MM.1S (cell line): ENCODE measurements at regions not wholly inside any gene's neighbourhood (a gene's known extent, or its start where the extent isn't known, plus 50 kb on each side); places are given as distances from the start of the nearest gene placed in this dataset.

Source experiments
- DNase-seq: peaks from one replicate; pipeline ENCODE4 v3.0.0-alpha.2; 2015
- H2AFZ ChIP-seq: fragments of 300-600 bp; sonication (generic); 2 replicates; pipeline ENCODE4 v1.6.0; 2016; ENCODE audit warnings: antibody characterized with exemption, low read length
- H3F3A ChIP-seq: fragments of 300-600 bp; sonication (generic); 2 replicates; pipeline ENCODE4 v1.6.1; 2016; ENCODE audit warnings: mild to moderate bottlenecking, antibody characterized with exemption, low read length, moderate library complexity, mixed read lengths; ENCODE audit not compliant: insufficient read depth
- H3K27ac ChIP-seq: fragments of 300-600 bp; sonication (generic); 2 replicates; pipeline ENCODE4 v1.5.1; 2016; ENCODE audit warnings: mild to moderate bottlenecking, low read length
- H3K27me3 ChIP-seq: fragments of 300-600 bp; sonication (generic); replicated peaks from 2 replicates; pipeline ENCODE4 v1.6.0; 2016; ENCODE audit warnings: low read length; ENCODE audit not compliant: insufficient read depth
- H3K36me3 ChIP-seq: fragments of 300-600 bp; sonication (generic); replicated peaks from 2 replicates; pipeline ENCODE4 v1.6.1; 2016; ENCODE audit warnings: mild to moderate bottlenecking, low read length, mixed read lengths; ENCODE audit not compliant: insufficient read depth
- H3K4me1 ChIP-seq: fragments of 300-600 bp; sonication (generic); 2 replicates; pipeline ENCODE4 v1.6.1; 2016; ENCODE audit warnings: low read length, mixed read lengths
- H3K4me2 ChIP-seq: fragments of 300-600 bp; sonication (generic); 2 replicates; pipeline ENCODE4 v1.6.0; 2016; ENCODE audit warnings: low read depth, low read length
- H3K4me3 ChIP-seq: fragments of 300-600 bp; sonication (generic); 2 replicates; pipeline ENCODE4 v1.5.1; 2016; ENCODE audit warnings: low read length, mixed read lengths
- H3K79me2 ChIP-seq: fragments of 300-600 bp; sonication (generic); 2 replicates; pipeline ENCODE4 v1.6.1; 2016; ENCODE audit warnings: mixed run types, low read length, mixed read lengths
- H3K9ac ChIP-seq: fragments of 300-600 bp; sonication (generic); 2 replicates; pipeline ENCODE4 v1.6.1; 2016; ENCODE audit warnings: low read length, mixed read lengths
- H3K9me2 ChIP-seq: fragments of 300-600 bp; sonication (generic); replicated peaks from 2 replicates; pipeline ENCODE4 v1.6.1; 2016; ENCODE audit warnings: mild to moderate bottlenecking, low read length, mixed read lengths; ENCODE audit not compliant: insufficient read depth
- H3K9me3 ChIP-seq: fragments of 300-600 bp; sonication (generic); replicated peaks from 2 replicates; pipeline ENCODE4 v1.6.1; 2016; ENCODE audit warnings: mild to moderate bottlenecking, low read length, mixed read lengths; ENCODE audit not compliant: insufficient read depth
- H4K20me1 ChIP-seq: fragments of 300-600 bp; sonication (generic); 2 replicates; pipeline ENCODE4 v1.6.1; 2016; ENCODE audit warnings: mild to moderate bottlenecking, low read length, moderate library complexity, mixed read lengths; ENCODE audit not compliant: insufficient read depth
- CTCF ChIP-seq: fragments of 300-600 bp; sonication (generic); IDR thresholded peaks from 2 replicates; pipeline ENCODE4 v1.5.1; 2016; ENCODE audit warnings: antibody characterized with exemption, low read length, mixed read lengths
- EZH2 ChIP-seq: fragments of 300-600 bp; sonication (generic); optimal IDR thresholded peaks from 2 replicates; pipeline ENCODE3; 2017; ENCODE audit warnings: low read depth, mild to moderate bottlenecking, antibody characterized with exemption, low read length, mixed read lengths
- EZH2phosphoT487 ChIP-seq: fragments of 300-600 bp; sonication (generic); IDR thresholded peaks from 2 replicates; pipeline ENCODE4 v1.6.1; 2018; ENCODE audit warnings: antibody characterized with exemption, low read length

- H2AFZ ChIP-seq = no peak overlapping the region
Observed at GRCh38 chr1:242784807-242785206, 260.3 kb upstream of the PLD5 start.

GRCh38 chr1:242784084-242784483, 259.6 kb upstream of the PLD5 start:
- no peaks in the 10 kb centered on the region for H3F3A ChIP-seq
- H3K4me1 ChIP-seq = peaks cover 17% of the 10 kb centered on the region
- peak overlapping the region; percentile 21; the same call in 1 of the 2 replicates for H3K27ac ChIP-seq
- H3K9ac ChIP-seq = no peak overlapping the region
- DNase-seq = peak; percentile 78
- H4K20me1 ChIP-seq = no peaks in the 10 kb centered on the region
- H2AFZ ChIP-seq = no peak overlapping the region
- H3K36me3 ChIP-seq = no peaks in the 10 kb centered on the region
- peak overlapping the region; percentile 30; the same call in 1 of the 2 replicates for H3K4me2 ChIP-seq
- H3K27me3 ChIP-seq = no peaks in the 10 kb centered on the region
- no peaks in the 10 kb centered on the region for H3K9me2 ChIP-seq
- H3K4me3 ChIP-seq = no peak overlapping the region
- no peaks in the 10 kb centered on the region for H3K79me2 ChIP-seq
- TF ChIP-seq EZH2 = no peak
- TF ChIP-seq EZH2phosphoT487 = no peak
- no peak for TF ChIP-seq CTCF
- no peaks in the 10 kb centered on the region for H3K9me3 ChIP-seq

More at GRCh38 chr1:242784807-242785206, 260.3 kb upstream of the PLD5 start:
- Histone ChIP-seq H3K36me3 (no peaks in the 10 kb centered on the region), H3K9me2 (no peaks in the 10 kb centered on the region), H3K27me3 (no peaks in the 10 kb centered on the region), H3K4me3 (no peak overlapping the region), H3K27ac (peak overlapping the region; percentile 21; the same call in 1 of the 2 replicates), H3K79me2 (no peaks in the 10 kb centered on the region), H3K4me2 (peak overlapping the region; percentile 30; the same call in 1 of the 2 replicates), H3F3A (no peaks in the 10 kb centered on the region), H3K9ac (no peak overlapping the region), H4K20me1 (no peaks in the 10 kb centered on the region), H3K4me1 (peaks cover 21% of the 10 kb centered on the region), H3K9me3 (no peaks in the 10 kb centered on the region)
- DNase-seq = no peak
- no peak for TF ChIP-seq EZH2phosphoT487
- TF ChIP-seq CTCF = no peak
- no peak for TF ChIP-seq EZH2

GRCh38 chr1:242774256-242774655, 249.8 kb upstream of the PLD5 start:
- Histone ChIP-seq H3K36me3 (no peaks in the 10 kb centered on the region), H3K9me2 (no peaks in the 10 kb centered on the region), H3K9me3 (no peaks in the 10 kb centered on the region), H3K27me3 (no peaks in the 10 kb centered on the region), H3K4me2 (no peak overlapping the region), H3F3A (no peaks in the 10 kb centered on the region), H3K4me3 (no peak overlapping the region), H2AFZ (no peak overlapping the region), H3K9ac (no peak overlapping the region), H3K27ac (no peak overlapping the region), H3K79me2 (no peaks in the 10 kb centered on the region), H3K4me1 (no peaks in the 10 kb centered on the region), H4K20me1 (no peaks in the 10 kb centered on the region)
- no peak for TF ChIP-seq EZH2phosphoT487
- TF ChIP-seq CTCF = no peak
- TF ChIP-seq EZH2 = no peak
- no peak for DNase-seq
